T47D (cell line): ENCODE measurements at regions not wholly inside any gene's neighbourhood (a gene's known extent, or its start where the extent isn't known, plus 50 kb on each side); places are given as distances from the start of the nearest gene placed in this dataset.
A peak's percentile ranks its signal among the peaks of the same experiment; 100 is the strongest.

Experiments
- DNase-seq, 2 experiments: peaks; one replicate each; pipeline versions ENCODE4 v3.0.0 to v3.0.0-alpha.2; 2011 to 2012; ENCODE audit warnings: low read depth in 1 of 2, low spot score in 1 of 2
- JUND ChIP-seq: IDR thresholded peaks from 2 replicates; pipeline ENCODE4 v1.6.1; 2012; ENCODE audit warnings: low read depth
- in situ Hi-C: cut with HindIII; loops from 2 replicates; pipeline ENCODE4 v1.10.0; 2016; ENCODE audit warnings: low sequenced_read_pairs, low pct_unique_long_range_greater_than_20kb

DNA sequence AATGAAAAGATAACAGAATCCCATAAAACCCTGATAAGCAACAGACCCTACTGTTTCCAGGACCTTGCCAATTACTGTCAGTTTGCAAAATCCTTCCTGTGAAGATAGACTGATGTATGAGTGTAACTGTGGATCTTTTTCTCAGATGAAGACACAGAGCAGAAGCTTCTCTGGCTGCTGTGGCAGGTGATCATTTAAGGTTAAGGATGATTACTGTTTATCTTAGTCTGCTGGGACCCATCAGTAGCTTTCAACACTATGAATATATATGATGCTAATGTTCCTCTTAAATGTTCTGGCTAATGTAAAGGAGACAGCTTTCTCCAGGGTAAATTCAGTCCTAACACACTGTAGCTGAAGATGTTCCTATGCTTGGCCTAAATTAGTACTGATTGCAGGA, 56.0 kb upstream of the CTTNBP2 start:
- no peak for TF ChIP-seq JUND
- no peak for DNase-seq
- in situ Hi-C loops, result no loop called here

DNA sequence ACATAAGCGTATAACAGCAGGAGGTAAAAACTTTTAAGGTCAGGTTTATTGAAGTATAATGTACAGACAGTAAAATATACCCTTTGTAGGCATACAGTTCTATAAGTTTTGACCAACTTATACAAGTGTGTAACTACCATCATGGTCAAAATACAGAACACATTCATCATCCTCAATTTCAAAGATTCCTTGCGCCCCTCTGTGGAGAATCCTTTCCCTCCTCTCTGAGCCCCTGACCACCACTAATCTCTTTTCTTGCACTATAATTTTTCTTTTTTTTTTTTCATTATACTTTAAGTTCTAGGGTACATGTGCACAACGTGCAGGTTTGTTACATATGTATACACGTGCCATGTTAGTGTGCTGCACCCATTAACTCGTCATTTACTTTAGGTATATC, 58.1 kb upstream of the CTTNBP2 start:
- in situ Hi-C loops, result no loop called here
- no peak for TF ChIP-seq JUND
- DNase-seq, result no peak

DNA sequence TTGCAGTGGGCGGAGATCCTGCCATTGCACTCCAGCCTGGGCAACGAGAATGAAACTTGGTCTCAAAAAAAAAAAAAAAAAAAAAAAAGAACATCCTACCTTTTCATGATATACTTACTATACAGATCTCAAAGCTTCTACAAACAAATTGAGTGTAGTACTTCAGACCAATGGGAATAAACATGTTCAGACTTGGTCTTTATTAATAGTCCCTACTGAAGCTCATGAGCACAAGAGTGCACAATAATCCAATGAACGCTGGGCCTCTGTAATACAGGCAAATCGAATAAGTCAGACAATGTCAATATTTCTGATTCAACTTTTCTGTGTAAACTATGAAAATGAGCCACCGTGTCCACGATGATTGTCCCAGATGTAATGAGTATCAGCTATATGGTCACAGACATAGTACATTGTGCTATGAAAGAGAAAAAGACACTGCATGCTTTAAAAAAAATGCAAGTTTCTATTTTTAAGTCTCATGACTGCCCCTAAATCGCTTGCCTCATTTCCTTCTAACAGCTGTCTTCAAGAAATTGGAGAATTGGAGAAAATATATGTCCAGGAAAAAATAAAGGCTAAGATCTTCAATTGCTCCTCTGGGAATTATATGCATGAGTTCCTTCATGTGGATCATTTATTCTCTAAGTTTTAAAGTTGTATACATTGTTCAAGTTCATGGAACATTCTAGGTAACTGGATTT, 64.0 kb upstream of the CTTNBP2 start:
- no peak for TF ChIP-seq JUND
- no peak for DNase-seq
- in situ Hi-C loops, result no loop called here

DNA sequence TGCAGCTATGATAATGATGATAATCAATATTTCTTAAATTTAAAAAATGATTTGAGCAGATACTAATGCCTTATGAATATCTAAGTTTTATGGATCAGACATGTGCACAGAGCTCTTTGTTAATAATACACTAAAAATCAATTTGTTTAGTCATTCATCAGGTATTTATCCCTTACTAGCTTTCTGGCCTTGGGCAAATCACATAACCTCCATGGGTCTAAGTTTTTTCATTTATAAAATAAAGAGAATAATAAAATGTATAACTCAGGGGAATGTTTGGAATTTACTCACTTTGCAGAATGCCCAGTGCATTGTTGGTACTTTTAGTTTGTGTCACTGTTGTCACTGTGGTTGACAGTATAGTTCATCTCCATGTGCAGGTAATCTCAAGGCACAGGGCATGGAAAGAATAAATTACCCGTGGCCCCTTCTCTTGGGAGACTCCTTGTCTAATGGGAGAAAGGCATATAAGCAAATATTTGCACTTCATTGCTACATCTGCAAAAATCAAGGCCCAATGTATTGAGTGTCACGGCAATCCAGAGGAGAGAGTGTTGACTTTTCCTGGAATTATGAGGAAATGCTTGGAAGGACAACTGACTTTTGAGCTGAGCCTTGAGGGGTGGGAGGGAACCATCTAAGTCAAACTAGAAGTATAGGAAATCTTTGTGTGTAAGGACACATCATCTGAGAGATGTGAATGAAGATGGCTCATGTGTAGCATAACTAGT, 64.7 kb upstream of the CTTNBP2 start:
- DNase-seq, result no peak
- TF ChIP-seq JUND, result no peak
- in situ Hi-C loops, result no loop called here

DNA sequence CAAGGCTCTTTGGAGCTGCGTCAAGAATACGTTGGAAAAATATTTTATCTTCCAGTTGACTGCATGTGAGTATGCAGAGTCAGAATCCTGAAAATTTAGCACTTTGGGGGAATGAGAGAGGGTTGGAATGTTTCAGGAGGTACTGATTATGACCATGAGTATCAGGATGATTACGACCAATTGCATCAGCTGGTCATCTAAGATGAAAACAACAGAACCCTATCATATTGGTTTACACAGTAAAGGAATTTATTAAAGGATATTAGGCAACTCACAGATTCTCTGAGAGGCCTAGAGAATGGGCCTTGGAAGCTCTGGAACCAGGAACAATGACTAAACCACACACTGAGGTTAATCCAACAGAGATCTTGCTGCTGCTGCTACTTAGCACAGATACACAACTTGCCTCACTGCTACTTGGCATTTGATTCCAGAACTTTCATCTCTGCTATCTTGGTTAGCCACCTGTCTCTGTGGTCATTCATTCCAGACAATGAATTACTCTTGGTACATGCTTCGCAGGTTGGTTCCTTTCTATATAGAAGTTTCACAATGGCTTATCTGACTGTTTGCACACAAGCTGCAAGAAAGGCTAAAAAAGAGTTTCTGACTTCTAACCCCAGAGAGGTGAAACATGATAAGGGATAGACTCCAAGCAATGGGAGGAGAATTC, 68.0 kb upstream of the CTTNBP2 start:
- in situ Hi-C loops, result no loop called here
- no peak for DNase-seq
- TF ChIP-seq JUND, result no peak

DNA sequence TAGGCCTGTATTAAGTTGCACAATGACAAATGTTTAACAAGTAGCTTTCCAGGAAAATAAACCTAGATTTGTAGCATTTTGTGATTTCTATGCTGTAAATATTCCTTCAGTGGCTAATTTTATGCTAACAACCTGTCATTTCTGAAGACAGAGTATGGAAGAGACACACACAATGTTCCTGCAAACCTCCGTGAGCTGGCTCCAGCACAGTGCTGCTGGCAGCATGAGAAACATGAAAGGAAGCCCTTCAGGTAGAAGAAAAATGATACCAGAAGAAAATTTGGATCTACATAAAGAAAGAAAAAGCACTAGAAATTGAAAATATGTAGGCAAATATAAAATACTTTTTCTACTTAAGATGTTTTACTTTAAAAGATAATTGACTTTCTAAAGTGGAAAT, 69.5 kb upstream of the CTTNBP2 start:
- in situ Hi-C loops, result no loop called here
- DNase-seq, result no peak
- no peak for TF ChIP-seq JUND

DNA sequence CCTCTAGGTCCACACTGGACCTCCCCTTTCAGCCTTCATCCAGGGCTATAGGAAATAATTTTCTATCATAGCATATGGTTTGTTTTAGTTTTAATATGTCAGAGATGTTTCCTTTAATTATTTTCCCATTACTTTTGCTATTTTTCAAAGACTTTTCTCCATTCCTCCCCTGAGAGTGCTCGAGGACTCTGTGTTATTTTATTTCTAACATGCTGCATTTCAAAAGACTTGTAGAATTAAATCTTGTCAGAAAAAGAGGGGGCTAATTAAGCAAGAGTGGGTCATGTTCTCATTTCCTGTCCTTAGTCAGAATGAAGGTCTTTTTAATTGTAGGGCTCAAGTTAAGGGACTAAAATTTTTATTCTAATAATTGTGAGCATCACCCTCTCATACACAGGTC, 71.6 kb upstream of the CTTNBP2 start:
- DNase-seq, result no peak
- in situ Hi-C loops, result no loop called here
- TF ChIP-seq JUND, result no peak

DNA sequence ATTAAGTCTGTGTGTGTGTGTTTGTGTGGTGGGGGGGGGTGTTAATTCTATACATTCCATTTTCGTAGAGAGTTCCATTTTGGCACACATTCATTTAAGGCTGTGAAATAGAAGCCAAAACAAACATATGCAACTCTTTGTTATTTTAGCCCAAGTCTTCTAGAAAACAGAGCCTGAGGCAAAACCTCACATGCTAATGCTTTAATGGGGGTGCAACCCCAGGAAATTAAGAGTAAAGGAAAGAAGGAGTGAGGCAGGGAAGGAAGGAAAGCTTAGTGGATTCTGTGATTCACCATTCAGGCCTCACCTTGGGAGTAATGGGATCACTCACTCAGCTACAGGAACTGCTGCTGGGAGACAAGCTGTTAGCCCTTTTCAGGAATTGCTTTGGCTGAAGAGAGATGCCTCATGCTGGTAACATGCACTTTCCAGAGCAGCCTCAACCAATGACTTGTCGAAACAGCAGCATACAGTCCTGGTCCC, 73.0 kb upstream of the CTTNBP2 start:
- in situ Hi-C loops, result no loop called here
- peak in 1 of 2 experiments; percentile 15 for DNase-seq
- no peak for TF ChIP-seq JUND

DNA sequence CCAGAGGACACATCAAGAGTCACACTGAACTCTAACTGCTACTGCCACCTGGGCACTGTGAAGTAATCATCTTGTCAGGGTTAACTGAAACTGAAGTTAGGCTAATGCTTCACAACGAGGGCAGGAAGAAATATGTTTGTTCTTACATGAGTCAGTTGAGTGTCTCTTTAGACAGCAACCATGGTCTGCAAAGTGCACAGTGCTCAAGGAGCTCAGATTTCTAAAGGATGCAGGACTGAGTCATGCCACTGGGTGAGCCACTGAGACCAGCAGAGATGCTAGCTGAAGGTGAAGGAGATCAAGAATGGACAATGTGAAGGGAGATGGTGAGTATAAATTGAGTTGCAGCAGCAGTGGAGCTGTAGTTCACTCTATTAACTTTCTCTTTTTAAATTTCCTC, 76.0 kb upstream of the CTTNBP2 start:
- no peak for DNase-seq

DNA sequence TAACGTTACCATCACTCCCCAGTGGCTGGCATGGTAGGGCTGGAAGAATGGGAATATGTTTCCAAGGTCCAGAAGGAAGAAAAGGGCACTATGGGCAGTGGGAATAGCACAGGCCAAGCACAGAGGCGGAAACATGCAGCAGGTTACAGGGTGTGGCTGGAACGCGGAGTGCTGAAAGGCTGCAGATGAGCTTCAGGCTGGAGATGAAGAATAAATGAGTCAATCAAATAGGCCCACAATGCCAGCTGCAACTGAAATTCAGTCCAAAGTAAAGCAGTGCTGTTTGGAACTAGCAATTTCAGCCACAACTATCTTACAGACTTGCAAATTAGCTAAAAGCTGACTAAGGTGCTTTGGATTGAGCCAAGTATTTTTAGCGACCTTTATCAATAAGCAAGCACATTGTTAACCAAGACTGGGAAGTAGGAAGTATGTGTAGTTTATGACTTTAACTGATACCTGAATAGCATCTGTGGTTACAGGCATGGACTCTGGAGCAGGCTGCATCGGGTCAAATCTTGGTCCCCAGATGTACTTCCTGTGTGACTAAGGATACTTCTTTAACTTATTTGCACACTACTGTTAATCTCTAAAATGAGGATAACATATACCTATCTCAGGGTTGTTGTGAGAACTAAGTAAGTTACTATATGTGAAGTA, 77.5 kb upstream of the CTTNBP2 start:
- no peak for TF ChIP-seq JUND
- DNase-seq, result no peak
- in situ Hi-C loops, result no loop called here

More for the DNA sequence above, 76.0 kb upstream of the CTTNBP2 start:
- no peak for TF ChIP-seq JUND
- in situ Hi-C loops, result no loop called here

DNA sequence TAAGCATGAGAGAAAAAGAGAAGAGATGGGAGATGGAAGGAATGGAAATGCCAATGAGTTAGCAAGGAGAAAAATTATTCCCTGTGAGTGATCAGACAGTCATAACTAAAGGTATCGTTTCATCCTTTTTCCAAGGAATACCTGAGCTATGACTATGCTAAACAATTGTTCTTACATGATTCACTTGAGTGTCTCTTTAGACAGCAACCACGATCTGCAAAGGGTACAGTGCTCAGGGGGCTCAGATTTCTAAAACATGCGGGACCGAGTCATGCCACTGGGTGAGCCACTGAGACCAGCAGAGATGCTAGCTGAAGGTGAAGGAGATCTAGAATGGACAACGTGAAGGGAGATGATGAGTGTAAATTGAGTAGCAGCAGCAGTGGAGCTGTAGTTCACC, 78.0 kb upstream of the CTTNBP2 start:
- in situ Hi-C loops, result no loop called here

DNA sequence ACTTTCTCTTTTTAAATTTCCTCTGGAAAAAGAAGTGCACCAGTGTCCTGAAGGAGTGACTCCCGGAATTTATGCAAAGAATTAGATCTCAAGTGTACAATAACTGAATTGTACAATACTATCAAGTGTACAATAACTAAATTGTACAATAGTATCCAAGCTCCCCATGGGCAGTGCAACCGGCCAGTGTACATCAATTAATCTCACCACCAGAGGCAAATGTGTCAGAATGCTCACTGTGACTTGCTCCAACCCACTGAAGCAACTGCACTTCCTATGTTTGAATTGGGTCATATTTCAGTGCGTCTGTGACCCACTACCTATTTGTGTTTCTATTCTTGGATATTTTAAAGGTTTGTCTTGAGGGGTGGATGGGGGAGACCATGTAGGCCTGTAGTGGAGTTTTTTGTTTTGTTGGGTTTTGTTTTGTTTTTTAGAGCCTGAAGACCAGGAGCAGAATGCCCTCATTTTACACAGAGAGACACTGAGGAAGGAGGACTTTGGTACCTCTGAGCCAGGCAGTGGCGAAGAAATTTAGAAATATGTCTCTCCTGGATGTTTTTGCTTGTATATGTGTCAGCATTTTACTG, 78.5 kb upstream of the CTTNBP2 start:
- no peak for TF ChIP-seq JUND
- DNase-seq, result peak in 1 of 2 experiments; percentile 40
- in situ Hi-C loops, result no loop called here

More for the DNA sequence above, 78.0 kb upstream of the CTTNBP2 start:
- DNase-seq, result no peak
- no peak for TF ChIP-seq JUND
